ENCODE measurements at regions not wholly inside any gene's neighbourhood (a gene's known extent, or its start where the extent isn't known, plus 50 kb on each side); places are given as distances from the start of the nearest gene placed in this dataset.
"Not testable (repeated sequence)": the region's sequence is repeated elsewhere in the genome, so short reads cannot be mapped to it uniquely, and the experiment has no call there.

DNA sequence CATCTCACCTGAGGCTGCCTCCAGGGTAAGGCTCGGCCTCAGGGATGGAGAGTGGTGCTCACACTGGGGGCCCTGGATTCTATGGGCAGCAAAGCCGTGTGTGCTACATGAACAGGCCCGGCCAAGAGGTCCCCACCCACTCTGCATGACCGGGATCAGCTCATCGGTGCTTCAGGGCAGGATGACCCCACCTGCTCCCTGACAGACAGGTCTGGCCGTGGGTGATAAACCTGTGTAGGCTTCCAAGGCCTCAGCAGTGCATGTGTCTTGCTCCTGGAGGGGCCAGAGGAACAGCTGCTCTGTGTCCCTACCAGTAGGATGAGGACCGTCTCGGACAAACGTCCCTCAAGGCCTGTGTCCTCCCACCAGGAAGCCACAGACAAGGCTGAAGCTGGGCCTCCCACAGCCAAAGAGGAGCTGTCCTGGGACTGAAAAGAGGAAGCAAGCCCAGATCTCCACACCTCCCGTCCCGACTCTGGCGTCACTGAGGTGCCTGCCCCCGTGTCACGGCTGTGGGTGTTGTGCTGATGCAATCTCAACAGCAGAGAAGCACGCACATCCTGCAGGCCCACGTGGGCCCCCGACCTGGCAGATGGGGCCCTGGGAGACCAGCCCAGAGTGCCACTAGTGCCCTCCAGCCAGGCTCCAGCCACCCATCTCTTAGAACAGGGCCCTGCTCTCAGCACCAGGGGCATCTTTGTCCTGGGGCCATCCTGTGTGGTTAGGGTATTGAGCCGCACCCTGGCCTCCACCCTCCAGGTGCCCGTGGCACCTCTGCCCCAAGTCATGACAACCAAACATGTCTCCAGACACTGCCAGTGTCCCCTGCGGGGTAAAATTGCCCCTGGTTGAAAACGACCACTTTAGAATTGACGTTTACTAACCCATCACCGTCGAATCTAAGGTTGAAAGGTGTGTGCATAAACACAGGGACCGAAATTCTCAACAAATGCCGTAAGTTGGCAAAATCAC is 5455.9 kb upstream of the TPTE start:
- DNase-seq (ENCODE audit: low read depth in 2 of 2) = not testable (repeated sequence)

DNA sequence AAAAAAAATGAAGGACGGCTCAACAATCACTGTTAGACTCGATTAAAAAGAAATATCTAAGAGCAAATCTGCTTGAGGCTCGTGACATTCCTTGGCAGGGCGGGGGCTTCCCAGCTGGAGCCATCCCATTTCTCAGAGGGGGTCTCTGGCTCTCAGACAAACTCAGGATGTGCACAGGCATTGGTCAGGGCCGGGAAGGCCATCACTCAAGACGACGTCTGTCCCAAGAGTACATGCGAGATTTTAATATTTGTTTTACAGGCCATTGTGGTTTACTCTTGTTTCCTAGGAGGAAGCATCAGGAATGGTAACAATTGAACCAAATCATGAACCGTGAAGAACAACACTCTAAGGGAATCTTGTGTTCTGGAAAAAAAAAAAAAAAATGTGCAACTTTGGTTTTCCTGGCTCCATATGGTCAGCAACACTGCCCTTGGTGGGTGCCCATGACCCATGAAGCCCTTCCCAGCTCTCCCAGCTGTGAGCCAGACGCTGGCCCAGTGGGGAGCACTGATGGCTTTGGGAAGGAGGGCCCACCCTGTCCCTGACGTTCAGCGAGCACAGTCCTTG is 5454.6 kb upstream of the TPTE start:
- not testable (repeated sequence) for DNase-seq (ENCODE audit: low read depth in 2 of 2)

DNA sequence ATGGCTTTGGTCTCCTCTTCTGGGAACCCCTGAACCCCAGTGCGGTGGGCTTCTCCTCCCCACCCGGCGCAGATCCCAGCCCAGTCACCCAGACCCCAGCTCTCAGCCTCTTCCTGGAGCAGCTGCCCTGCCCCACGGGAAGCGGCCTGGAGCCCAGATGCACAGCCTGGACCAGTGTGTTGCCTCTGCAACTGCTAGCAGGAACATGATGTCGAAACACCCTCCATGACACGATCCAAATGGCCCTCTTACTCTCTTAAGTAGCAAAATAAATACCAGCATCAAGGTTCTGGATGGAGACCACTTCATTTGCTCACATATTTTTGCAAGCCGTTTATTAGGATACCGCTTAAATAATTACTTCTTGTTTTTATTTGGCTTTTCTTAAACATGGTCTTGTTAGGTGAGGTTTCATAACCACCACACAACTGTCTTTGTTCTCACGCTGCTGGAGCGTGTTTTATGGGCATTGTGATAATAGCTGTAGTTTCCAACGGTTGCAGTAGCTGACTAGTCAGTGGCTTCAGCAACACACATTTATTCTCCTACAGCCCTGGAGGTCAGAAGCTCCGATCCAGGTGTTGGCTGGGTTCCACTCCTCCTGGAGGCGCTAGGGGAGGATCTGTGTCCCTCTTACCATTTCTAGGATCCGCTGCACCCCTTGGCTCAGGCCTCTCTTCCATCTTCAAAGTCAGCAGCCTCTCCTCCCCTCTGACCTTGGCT is 5453.9 kb upstream of the TPTE start:
- DNase-seq (ENCODE audit: low read depth in 2 of 2) = not testable (repeated sequence)

DNA sequence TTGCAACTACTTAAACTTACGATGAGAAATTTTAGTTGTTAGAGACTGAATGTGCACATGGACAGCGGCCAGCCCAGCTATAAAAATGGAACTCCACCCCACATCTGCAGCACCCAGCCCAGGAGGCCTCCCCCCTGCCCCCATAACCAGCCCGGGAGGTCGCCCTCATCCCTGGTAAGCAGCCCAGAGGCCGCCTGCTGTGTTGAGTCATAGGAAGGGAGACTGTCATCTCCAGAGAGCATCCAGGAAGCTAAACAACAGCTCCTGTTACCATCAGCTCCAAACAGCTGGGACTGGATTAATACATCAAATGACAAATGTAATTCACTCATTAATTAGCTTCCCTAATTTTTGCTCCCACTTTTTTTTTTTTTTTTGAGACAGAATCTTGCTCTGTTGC is 5452.7 kb upstream of the TPTE start:
- DNase-seq (ENCODE audit: low read depth in 2 of 2) = not testable (repeated sequence)

DNA sequence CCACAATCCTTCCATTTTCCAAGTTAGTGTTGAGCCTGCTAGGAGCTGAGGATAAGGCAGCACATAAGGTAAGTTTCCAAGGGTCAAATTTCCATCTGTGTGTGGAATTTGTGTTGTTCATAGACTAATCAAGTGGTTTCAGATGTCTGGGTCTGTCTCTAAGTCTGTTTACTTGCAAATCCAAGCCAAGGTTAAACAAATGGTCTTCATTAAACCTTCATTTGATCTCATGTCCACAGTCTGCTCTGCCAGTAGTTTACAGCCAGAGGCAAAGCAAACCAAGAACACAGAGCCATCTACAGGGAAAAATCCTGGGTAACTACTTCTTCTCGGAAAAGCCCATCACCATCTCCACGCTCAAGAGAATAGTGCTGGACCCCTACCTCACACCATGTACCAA is 5450.2 kb upstream of the TPTE start:
- DNase-seq (ENCODE audit: low read depth in 2 of 2) = not testable (repeated sequence)

DNA sequence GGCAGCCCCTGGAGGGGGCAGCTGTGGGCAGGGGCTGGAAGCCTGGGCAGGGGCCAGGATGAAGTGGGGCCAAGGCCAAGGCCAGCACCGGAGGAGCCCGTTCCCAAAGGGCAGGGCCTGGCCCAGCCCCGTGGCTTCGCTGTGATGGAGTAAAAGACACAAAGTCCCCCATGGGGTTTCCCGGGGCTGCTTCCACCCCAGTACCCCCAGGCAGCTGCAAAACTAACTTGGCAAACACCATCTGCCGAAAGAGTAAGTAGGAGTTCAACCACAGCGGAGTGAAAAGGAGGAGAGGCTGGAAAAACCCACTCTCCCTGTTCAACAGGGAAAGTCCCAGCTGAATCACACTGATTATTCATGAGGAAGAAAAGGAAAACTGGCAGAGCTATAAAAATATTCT is 5444.5 kb upstream of the TPTE start:
- not testable (repeated sequence) for DNase-seq (ENCODE audit: low read depth in 2 of 2)

DNA sequence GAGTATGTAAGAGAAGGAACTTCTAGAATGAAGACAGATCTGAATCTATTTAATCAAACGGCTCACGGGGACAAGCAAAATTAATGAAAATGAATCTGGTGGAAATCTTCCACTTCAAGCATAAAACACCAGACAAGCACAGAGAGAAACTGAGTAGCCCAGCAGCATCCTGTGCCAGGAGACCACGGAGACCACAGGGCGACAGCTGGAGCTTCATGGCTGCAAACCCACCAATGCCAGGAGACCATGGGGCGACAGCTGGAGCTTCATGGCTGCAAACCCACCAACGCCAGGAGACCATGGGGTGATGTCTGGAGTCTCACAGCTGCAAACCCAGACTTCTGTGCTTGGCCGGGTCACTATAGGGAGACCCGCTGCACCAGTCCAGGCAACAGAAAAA is 5442.0 kb upstream of the TPTE start:
- DNase-seq (ENCODE audit: low read depth in 2 of 2) = not testable (repeated sequence)

DNA sequence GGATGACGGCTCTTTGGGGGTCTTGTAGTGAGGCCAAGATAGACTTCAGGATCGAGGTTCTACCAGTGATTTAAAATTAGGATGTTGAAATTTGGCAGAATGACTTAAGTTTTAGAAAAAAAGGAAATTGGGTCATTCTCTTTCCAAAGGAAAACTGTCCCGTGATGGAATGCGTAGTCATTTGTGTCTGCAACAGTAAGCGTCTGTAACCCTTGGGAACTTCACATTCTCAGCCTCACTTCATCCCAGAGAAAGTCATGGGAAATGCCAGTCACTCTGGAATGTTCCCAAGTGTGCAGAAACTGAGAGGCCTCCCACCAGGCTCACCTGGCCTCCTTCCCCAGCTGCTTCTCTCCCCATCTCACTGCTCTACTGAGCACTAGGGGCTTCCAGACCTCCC is 5441.4 kb upstream of the TPTE start:
- DNase-seq (ENCODE audit: low read depth in 2 of 2) = not testable (repeated sequence)

DNA sequence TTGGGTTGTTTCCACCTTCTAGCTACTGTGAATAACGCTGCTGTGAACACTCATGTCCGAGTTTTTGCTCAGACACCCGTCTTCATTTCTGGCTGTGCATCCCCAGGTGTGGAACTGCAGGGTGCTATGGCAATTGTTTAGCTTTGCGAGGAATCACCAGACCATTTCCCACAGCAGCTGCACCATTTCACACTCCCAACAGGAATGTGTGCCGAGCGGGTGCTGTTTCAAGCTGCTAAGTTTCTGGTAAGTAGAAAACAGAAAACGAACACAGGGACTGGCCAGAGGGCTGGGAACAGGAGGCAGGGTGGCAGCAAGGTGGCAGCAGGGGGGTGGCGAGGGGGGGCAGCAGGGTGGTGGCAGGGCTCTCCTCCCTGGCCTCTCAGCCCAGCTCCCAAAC is 5437.1 kb upstream of the TPTE start:
- not testable (repeated sequence) for DNase-seq (ENCODE audit: low read depth in 2 of 2)

DNA sequence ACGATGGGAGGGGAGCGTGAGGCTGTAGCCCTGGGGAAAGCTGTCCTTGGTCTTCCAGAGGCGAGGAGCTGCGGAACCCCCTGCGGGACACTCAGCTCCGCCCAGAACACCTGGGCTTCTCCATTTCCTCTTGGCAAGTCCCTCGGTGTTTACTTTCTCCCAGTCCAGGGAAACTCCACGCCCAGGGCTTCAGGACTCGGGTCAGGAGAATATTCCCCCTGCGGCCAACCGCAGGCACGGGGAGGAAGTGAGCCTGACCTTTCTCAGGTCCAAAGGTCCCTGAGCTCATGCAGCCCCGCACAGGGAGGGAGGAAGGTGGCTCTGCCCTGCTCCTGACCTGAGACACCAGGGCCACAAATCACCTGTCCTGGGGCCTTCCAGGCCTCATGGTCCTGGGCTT is 5435.9 kb upstream of the TPTE start:
- not testable (repeated sequence) for DNase-seq (ENCODE audit: low read depth in 2 of 2)

DNA sequence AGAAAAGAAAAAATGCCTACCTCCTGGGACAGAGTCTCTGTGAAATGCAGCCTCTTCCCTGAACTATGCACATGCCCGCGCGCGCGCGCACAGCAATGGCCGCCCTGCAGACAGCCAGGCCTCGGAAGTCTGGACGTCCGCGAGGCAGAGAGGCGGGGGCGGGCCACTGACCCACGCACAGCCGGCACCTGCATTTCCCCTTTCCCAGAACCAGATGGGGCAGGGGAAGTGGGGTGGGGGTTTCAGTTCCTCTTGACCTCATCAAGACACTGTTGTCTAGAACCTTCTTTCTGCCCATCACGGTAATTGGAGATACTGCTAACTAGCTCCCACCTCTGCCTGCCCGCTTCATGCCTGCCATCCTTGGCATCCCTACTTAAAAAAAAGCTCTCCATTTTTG is 5435.0 kb upstream of the TPTE start:
- not testable (repeated sequence) for DNase-seq (ENCODE audit: low read depth in 2 of 2)

DNA sequence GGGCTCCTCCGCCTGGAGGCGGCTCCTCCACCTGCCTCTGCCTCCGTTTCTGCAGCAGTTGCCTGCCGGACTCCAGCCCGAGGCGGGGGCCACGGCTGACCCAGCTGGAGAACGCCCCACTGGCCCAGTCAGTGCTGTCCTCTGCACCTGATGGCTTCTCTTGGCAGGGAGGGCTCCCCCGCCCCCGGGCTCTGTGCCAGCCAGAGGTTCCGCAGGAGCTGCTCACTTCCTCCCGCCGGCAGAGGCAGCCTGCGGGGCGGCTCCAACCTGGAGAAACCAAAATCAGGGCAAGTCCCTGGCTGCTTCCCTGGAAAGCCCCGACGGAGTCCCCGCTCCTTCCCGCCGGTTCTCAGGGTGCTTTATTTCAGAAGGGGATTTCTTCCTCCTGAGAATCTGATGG is 5432.6 kb upstream of the TPTE start:
- DNase-seq (ENCODE audit: low read depth in 2 of 2) = not testable (repeated sequence)

DNA sequence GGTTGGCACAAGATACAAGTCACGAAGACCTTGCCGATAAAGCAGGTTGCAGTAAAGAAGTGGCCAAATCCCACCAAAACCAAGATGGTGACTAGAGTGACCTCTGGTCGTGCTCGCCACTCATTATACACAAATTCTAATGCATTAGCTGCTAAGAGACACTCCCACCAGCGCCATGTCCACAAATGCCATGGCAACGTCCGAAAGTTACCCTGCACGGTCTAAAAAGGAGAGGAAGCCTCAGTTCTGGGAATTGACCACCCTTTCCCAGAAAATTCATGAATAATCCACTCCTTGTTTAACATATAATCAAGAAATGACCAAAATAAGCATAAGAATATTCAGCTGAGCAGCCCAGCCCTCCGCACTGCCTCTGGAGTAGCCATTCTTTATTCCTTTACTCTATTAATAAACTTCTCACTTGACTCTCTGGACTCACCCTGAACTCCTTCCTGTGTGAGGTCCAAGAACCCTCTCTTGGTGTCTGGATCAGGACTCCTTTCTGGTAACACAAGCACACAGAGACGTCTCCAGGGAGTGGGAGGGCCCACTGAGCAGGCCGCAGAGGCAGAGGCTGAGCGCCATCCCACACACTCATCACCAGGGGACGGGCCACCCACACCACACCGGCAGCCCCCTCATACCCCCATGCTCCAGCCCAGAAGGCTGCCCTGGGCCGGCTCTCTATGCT is 5431.8 kb upstream of the TPTE start:
- not testable (repeated sequence) for DNase-seq (ENCODE audit: low read depth in 2 of 2)

DNA sequence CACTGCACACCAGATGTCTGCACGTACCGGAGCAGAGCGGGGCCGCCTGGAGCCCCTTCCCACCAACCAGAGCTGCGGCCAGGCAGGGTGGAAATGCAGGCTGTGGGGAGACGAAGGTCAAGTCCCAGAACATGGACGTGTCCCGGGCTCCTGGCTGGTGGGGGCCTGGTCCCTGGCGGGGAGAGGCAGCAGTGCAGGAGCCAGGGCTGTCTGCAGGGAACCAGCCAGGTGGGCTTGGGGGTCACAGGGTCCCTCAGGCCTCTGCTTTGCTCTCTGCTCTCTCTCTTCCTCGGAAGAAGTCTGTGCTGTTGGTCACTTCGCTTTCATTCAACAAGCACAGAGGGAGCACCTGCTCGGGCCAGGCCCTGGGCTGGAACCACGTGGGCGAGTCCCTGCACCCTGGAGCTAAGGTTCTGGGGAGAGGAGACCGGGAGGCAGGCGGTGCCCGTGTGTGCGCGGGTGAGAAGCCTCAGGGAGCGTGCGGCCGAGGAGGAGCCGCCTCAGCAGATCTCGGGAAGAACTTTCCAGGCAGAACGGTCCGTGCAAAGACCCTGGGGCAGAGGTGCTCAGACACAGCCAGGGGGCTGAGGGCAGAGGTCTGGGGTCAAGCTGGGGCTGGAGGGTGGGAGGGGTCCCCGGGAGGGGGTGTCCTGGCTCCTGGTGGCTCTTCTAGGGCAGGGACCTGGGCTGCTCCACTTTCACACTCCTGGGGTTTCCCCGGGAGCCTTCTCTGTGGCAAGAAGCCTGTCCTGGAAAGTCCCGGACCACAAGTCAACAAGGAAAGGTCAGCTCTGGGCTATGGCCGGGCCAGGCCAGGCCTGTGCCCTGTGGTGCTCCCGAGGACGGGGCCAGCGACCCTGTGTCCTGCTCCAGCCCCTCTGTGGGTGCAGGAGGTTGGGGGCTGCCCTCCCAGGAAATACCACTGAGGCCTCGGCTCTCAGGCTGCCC is 5431.0 kb upstream of the TPTE start:
- DNase-seq (ENCODE audit: low read depth in 2 of 2) = not testable (repeated sequence)

DNA sequence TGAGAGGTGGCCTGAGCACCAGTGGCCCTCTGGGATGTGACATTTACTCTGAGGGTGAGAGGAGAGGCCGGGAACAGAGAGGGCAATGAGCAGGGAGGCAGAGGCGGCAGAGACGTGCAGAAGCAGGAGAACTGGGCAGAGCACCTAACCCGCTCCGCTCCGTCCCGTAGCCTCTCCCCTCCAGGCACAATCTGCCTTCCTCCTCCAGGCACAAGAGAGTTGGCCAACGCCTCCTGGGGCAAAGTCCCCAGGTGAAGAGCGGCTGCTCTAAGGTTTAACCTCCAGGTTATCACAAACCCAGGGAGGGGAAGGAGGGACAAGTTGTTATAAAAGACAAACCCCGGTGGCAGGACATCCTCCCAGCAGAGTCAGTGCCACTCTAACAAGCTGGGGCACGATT is 5430.1 kb upstream of the TPTE start:
- DNase-seq (ENCODE audit: low read depth in 2 of 2) = not testable (repeated sequence)

DNA sequence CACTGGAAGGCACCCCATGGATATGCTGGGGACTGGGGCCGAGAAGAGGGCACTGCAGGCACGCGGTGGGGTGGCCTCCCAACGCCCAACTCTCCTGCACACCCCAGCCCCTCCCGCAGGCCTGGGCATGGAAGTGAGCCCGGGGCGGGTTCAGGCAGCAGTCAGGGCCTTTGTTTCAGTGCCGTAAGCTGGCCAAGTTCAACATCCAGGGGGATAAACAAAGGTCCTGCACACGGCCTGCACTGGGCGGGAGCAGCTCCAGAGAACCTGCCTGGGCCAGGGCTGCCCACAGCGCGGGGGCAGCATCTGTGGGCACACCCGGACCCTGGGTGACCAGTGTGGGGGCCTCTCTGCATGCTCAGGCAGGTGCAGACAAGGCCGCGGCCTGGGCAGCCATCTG is 5425.8 kb upstream of the TPTE start:
- DNase-seq (ENCODE audit: low read depth in 2 of 2) = not testable (repeated sequence)

DNA sequence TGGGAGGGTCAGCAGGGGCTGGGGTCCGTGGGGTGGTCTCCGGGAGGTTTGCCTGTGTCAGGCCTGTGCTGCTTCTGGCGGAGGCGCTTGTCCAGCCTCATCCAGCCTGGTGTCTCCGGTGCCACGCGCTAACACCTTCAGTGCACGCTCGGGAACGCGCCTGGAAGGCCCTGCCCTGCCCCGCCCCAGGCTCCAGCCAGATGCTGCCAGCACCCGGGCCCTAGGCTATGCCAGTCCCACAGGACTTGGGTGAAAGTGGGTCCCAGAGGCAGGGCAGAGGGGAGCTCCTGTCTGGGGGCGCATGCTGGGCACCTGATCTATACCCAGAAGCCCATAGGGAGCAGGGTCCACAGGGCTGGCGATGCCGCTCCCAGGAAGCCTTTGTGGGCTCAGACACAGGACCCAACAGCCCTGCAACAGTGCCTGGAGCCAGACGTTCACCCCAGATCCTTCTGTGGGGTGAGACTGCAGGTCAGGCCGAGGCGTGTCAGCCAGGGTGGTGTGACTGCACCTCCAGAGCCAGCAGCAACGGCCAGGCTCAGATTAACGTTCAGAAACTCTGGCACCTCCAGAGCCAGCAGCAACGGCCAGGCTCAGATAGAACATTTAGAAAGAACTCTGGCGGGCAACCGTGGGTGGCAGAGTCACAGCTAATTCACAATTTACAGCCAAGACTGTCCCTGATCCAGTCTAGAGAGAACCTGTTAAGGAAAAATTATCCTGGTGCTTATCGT is 5423.2 kb upstream of the TPTE start:
- not testable (repeated sequence) for DNase-seq (ENCODE audit: low read depth in 2 of 2)

DNA sequence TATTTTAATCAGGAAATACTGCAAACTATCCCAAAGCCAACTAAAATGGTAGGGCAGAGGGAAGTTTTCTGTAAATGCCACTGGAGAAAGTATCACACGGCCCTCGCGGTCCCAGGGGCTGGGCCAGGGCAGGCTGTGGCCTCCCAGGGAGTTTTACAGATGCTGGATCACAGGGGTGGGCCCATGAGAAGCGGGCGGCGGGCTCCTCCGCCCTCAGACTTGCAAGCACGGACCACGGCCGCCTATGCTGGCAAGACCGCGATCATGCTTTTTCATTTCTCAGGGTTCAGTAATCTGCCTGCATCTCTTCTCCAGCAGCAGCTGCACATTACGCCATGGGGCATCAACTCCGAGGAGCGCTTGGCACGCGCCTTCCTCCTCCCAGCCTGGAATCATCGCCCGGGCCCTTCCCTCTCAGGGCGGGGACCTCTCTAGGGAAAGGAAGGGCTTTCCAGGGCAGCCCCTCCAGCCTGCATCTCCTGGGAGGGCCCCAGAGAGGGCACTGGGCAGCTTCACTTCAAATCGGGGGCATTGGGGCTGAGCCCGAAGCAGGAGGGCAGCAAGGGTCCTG is 5420.7 kb upstream of the TPTE start:
- not testable (repeated sequence) for DNase-seq (ENCODE audit: low read depth in 2 of 2)

DNA sequence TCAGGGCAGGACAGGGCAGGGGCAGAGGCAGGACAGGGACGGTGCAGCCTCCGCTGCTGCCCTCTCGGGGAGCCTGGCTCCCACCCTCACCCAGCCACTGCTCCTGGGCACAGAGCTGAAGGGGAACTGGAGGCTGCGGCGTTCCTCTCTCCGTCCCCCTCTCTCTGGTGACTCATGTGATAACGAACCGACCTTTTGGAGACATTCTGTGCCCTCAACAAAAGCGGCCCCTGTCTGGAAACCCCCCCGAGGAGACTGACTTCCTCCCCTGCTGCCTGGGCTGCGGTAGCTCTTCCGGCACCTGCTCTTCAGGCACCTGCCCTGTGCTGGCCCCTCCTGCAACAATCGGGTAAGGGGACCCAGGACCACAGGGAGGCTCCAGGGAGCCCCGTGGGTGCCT is 5419.6 kb upstream of the TPTE start:
- peak; percentile 39 to 77 for DNase-seq (ENCODE audit: low read depth in 2 of 2)
